MM.1S (cell line): ENCODE measurements at regions not wholly inside any gene's neighbourhood (a gene's known extent, or its start where the extent isn't known, plus 50 kb on each side); places are given as distances from the start of the nearest gene placed in this dataset.

Experiments used
- EZH2 ChIP-seq: fragments of 300-600 bp; sonication (generic); optimal IDR thresholded peaks from 2 replicates; pipeline ENCODE3; 2017; ENCODE audit warnings: low read depth, mild to moderate bottlenecking, antibody characterized with exemption, low read length, mixed read lengths
- TF ChIP-seq, protein P1 (sequence below): fragments of 300-600 bp; sonication (generic); IDR thresholded peaks from 2 replicates; pipeline ENCODE4 v1.5.1; 2016; ENCODE audit warnings: antibody characterized with exemption, low read length, mixed read lengths

DNA sequence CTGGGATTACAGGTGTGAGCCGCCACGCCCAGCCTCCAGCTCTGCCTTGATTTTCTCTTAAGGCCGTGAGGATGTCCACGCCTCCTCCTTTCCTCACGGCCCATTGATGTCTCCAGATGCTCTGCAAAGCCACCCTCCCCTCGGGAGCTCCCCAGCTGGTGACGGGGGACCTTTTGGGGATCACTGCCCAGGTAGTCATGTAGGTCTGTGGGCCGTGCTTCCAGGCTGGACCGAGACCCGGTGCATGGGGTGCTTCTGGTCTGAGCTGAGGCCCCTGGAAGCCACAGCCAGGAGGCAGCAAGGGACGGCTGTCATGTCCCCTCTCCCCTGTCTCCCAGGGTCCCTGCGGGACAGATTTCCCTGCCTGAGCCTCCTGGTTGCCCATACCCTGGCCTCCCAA, 277.8 kb downstream of the SEC14L1 start:
- TF ChIP-seq, protein P1, sequence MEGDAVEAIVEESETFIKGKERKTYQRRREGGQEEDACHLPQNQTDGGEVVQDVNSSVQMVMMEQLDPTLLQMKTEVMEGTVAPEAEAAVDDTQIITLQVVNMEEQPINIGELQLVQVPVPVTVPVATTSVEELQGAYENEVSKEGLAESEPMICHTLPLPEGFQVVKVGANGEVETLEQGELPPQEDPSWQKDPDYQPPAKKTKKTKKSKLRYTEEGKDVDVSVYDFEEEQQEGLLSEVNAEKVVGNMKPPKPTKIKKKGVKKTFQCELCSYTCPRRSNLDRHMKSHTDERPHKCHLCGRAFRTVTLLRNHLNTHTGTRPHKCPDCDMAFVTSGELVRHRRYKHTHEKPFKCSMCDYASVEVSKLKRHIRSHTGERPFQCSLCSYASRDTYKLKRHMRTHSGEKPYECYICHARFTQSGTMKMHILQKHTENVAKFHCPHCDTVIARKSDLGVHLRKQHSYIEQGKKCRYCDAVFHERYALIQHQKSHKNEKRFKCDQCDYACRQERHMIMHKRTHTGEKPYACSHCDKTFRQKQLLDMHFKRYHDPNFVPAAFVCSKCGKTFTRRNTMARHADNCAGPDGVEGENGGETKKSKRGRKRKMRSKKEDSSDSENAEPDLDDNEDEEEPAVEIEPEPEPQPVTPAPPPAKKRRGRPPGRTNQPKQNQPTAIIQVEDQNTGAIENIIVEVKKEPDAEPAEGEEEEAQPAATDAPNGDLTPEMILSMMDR, result no peak
- no peak for TF ChIP-seq EZH2
